ENCODE measurements at regions not wholly inside any gene's neighbourhood (a gene's known extent, or its start where the extent isn't known, plus 50 kb on each side); places are given as distances from the start of the nearest gene placed in this dataset.

- no peaks in the 10 kb centered on the region for H4K20me1 ChIP-seq (replicated peaks; ENCODE audit: control insufficient read depth, insufficient read depth, low read length)
- no peaks in the 10 kb centered on the region for H3K9me1 ChIP-seq (ENCODE audit: control insufficient read depth, insufficient read depth, low read length)
- H3K9me3 ChIP-seq (replicated peaks; ENCODE audit: control insufficient read depth, insufficient read depth, low read depth, low read length): no peaks in the 10 kb centered on the region
- POLR2A ChIA-PET: no interaction called here
- H3K4me1 ChIP-seq (replicated peaks in 1 of 2; ENCODE audit: control insufficient read depth in 2 of 2, insufficient read depth in 2 of 2, low read length in 2 of 2): no peaks in the 10 kb centered on the region
- H3K27ac ChIP-seq (ENCODE audit: extremely low read depth, low read depth, low read length): no peak overlapping the region
- in situ Hi-C loops (cut with MboI) (loop anchor here (10.0 kb wide), 1 partner anchor 1431 kb away; no protein-coding TSS in a partner anchor), intact Hi-C loops (cut with micrococcal nuclease) (no loop called here)
- no peak overlapping the region for H3K9ac ChIP-seq (ENCODE audit: insufficient read depth in 1 of 2, low read depth in 2 of 2, low read length in 2 of 2)
- no peak overlapping the region for H3K4me2 ChIP-seq (ENCODE audit: insufficient read depth, low read length)
- H3K36me3 ChIP-seq (ENCODE audit: control insufficient read depth, insufficient read depth, low read length): no peaks in the 10 kb centered on the region
- ATAC-seq (no peak), DNase-seq (ENCODE audit: extremely low read depth in 1 of 4, low spot score in 3 of 4) (no peak), FAIRE-seq (no peak)
- no peaks in the 10 kb centered on the region for H3K27me3 ChIP-seq (ENCODE audit: control insufficient read depth in 2 of 2, insufficient read depth in 2 of 2, low read length in 2 of 2)
- BruUV-seq (replicated peaks): no TSS peak
- H3K4me3 ChIP-seq: no peak overlapping the region
- H3K79me2 ChIP-seq (ENCODE audit: control insufficient read depth, insufficient read depth, low read length): no peaks in the 10 kb centered on the region
- no peak overlapping the region for H2AFZ ChIP-seq (ENCODE audit: low read depth, low read length)
- CTCF ChIA-PET (ENCODE audit: low intra/inter-chr PET ratio): no interaction called here
- WGBS (ENCODE audit: insufficient coverage, low coverage, missing lambda C conversion rate): 35% methylated on average over 6 of the region's 6 CpGs
- TF ChIP-seq PHB2 (IDR thresholded peaks at IDR 0.05; ENCODE audit: low read depth) (no peak), NFATC3 (IDR thresholded peaks at IDR 0.05) (no peak), ZBTB12 (CRISPR knock-in tag; IDR thresholded peaks at IDR 0.05) (no peak), ZNF239 (CRISPR knock-in tag; IDR thresholded peaks at IDR 0.05) (no peak), TCF7L2 (IDR thresholded peaks at IDR 0.05; ENCODE audit: low read depth, low read length) (no peak), MAFG (tag; conservative IDR thresholded peaks at IDR 0.05) (no peak), ELF2 (CRISPR knock-in tag; IDR thresholded peaks at IDR 0.05) (no peak), SMARCC2 (IDR thresholded peaks at IDR 0.05; ENCODE audit: low read depth) (no peak), ZNF124 (CRISPR knock-in tag; IDR thresholded peaks at IDR 0.05) (no peak), PRPF4 (IDR thresholded peaks at IDR 0.05; ENCODE audit: insufficient read depth, low read depth, low read length, poor library complexity, severe bottlenecking) (no peak), AFF4 (CRISPR knock-in tag; IDR thresholded peaks at IDR 0.05) (no peak), HLTF (IDR thresholded peaks at IDR 0.05) (no peak), TEAD2 (tag; IDR thresholded peaks at IDR 0.05) (no peak), ZNF551 (CRISPR knock-in tag; IDR thresholded peaks at IDR 0.05) (no peak), CTBP1 (IDR thresholded peaks at IDR 0.05; ENCODE audit: borderline replicate concordance) (no peak), BRD9 (IDR thresholded peaks at IDR 0.05; ENCODE audit: low read depth, partially characterized antibody) (no peak), KLF1 (tag; IDR thresholded peaks at IDR 0.05) (no peak), ZNF699 (CRISPR knock-in tag; IDR thresholded peaks at IDR 0.05; ENCODE audit: insufficient replicate concordance) (no peak), USF2 (CRISPR knock-in tag; IDR thresholded peaks at IDR 0.05) (no peak)
Observed at GRCh38 chrX:121504153-121504552, 456.7 kb downstream of the GLUD2 start.

Data from K562 (cell line).